GM23338 (cell line): ENCODE measurements at regions not wholly inside any gene's neighbourhood (a gene's known extent, or its start where the extent isn't known, plus 50 kb on each side); places are given as distances from the start of the nearest gene placed in this dataset.

Experiments
- ATAC-seq: fragments of 200-7000 bp; cut with Tn5 transposase; 3 replicates; pipeline ENCODE4 v1.9.1; 2020
- DNase-seq: peaks from one replicate; pipeline ENCODE4 v3.0.0-alpha.2; 2015; ENCODE audit warnings: low spot score
- H2AFZ ChIP-seq: fragments of 200-600 bp; sonication (generic); 2 replicates; pipeline ENCODE4 v1.8.0; 2016; ENCODE audit warnings: antibody characterized with exemption, mild to moderate bottlenecking, moderate library complexity
- H3F3A ChIP-seq: fragments of 200-600 bp; sonication (generic); replicated peaks from 2 replicates; pipeline ENCODE4 v1.8.0; 2017; ENCODE audit warnings: antibody characterized with exemption, mixed run types, low read depth
- H3K27ac ChIP-seq: fragments of 200-600 bp; sonication (generic); 2 replicates; pipeline ENCODE4 v1.6.1; 2016; ENCODE audit warnings: low read depth
- H3K27me3 ChIP-seq: fragments of 200-600 bp; sonication (generic); 2 replicates; pipeline ENCODE4 v1.8.0; 2016; ENCODE audit warnings: mild to moderate bottlenecking, mixed run types, moderate library complexity; ENCODE audit not compliant: insufficient read depth
- H3K36me3 ChIP-seq: fragments of 200-600 bp; sonication (generic); 2 replicates; pipeline ENCODE4 v1.8.0; 2016; ENCODE audit warnings: mild to moderate bottlenecking; ENCODE audit not compliant: insufficient read depth
- H3K4me1 ChIP-seq: fragments of 200-600 bp; sonication (generic); 2 replicates; pipeline ENCODE4 v1.8.0; 2016; ENCODE audit warnings: mild to moderate bottlenecking, moderate library complexity; ENCODE audit not compliant: insufficient read depth
- H3K4me2 ChIP-seq: fragments of 200-600 bp; sonication (generic); 2 replicates; pipeline ENCODE4 v1.7.1; 2017; ENCODE audit warnings: mixed run types
- H3K4me3 ChIP-seq: fragments of 200-600 bp; sonication (generic); 2 replicates; pipeline ENCODE4 v1.6.1; 2016; ENCODE audit warnings: mixed run types
- H3K79me2 ChIP-seq: fragments of 200-600 bp; sonication (generic); replicated peaks from 2 replicates; pipeline ENCODE4 v1.8.0; 2017; ENCODE audit warnings: mild to moderate bottlenecking; ENCODE audit not compliant: insufficient read depth
- H3K9me2 ChIP-seq: fragments of 200-600 bp; sonication (generic); 2 replicates; pipeline ENCODE4 v1.8.0; 2017; ENCODE audit not compliant: insufficient read depth
- H4K20me1 ChIP-seq: fragments of 200-600 bp; sonication (generic); replicated peaks from 2 replicates; pipeline ENCODE4 v1.8.0; 2017; ENCODE audit warnings: mild to moderate bottlenecking; ENCODE audit not compliant: insufficient read depth
- H3K27ac Mint-ChIP-seq: 2 replicates; pipeline ENCODE4 v1.8.0; 2020; ENCODE audit warnings: inconsistent platforms, mild to moderate bottlenecking, moderate library complexity, mixed read lengths
- H3K27me3 Mint-ChIP-seq: 3 replicates; pipeline ENCODE4 v1.8.0; 2022; ENCODE audit warnings: low read depth, mild to moderate bottlenecking, moderate library complexity, mixed read lengths, inconsistent platforms; ENCODE audit not compliant: insufficient read depth, poor library complexity
- H3K36me3 Mint-ChIP-seq: 3 replicates; pipeline ENCODE4 v1.8.0; 2021; ENCODE audit warnings: low read depth, mild to moderate bottlenecking, inconsistent platforms, moderate library complexity, mixed read lengths
- H3K4me1 Mint-ChIP-seq: 3 replicates; pipeline ENCODE4 v1.8.0; 2020; ENCODE audit warnings: mild to moderate bottlenecking, inconsistent platforms, mixed read lengths
- H3K4me3 Mint-ChIP-seq: 3 replicates; pipeline ENCODE4 v1.8.0; 2021; ENCODE audit warnings: moderate library complexity, mild to moderate bottlenecking, inconsistent platforms, mixed read lengths
- H3K9me3 Mint-ChIP-seq: 3 replicates; pipeline ENCODE4 v1.8.0; 2020; ENCODE audit warnings: moderate library complexity, mild to moderate bottlenecking, inconsistent platforms, mixed read lengths
- CREB1 ChIP-seq: fragments of 250-450 bp; sonication (Bioruptor Pico); IDR thresholded peaks from 2 replicates; pipeline ENCODE4 v1.5.0; 2020; ENCODE audit warnings: low read depth, mild to moderate bottlenecking, moderate library complexity
- CTCF ChIP-seq, 2 experiments: fragments of 200-600 bp in 1 of 2; sonication (generic) in 1 of 2; conservative IDR thresholded peaks; 2 replicates each; pipeline versions ENCODE4 v1.5.1 to v1.6.1; 2016 to 2017; ENCODE audit warnings: antibody characterized with exemption in 2 of 2, low read depth in 2 of 2, mild to moderate bottlenecking in 2 of 2, moderate library complexity in 1 of 2
- ETS1 ChIP-seq: IDR thresholded peaks from 2 replicates; pipeline ENCODE4 v1.6.1; 2016; ENCODE audit warnings: antibody characterized with exemption
- EZH2 ChIP-seq: fragments of 200-600 bp; sonication (generic); IDR thresholded peaks from one replicate; pipeline ENCODE4 v1.8.0; 2017; ENCODE audit warnings: antibody characterized with exemption, mild to moderate bottlenecking, low read depth; ENCODE audit not compliant: unreplicated experiment
- EZH2phosphoT487 ChIP-seq: fragments of 200-600 bp; sonication (generic); IDR thresholded peaks from one replicate; pipeline ENCODE4 v1.8.1; 2018; ENCODE audit warnings: antibody characterized with exemption; ENCODE audit not compliant: unreplicated experiment
- JUNB ChIP-seq: IDR thresholded peaks from one replicate; pipeline ENCODE4 v1.6.1; 2016; ENCODE audit warnings: antibody characterized with exemption; ENCODE audit not compliant: unreplicated experiment
- NANOG ChIP-seq: IDR thresholded peaks from 2 replicates; pipeline ENCODE4 v1.6.1; 2016; ENCODE audit warnings: antibody characterized with exemption, borderline replicate concordance
- POLR2AphosphoS5 ChIP-seq: IDR thresholded peaks from 2 replicates; pipeline ENCODE4 v1.6.1; 2016; ENCODE audit warnings: antibody characterized with exemption, low read depth
- REST ChIP-seq: IDR thresholded peaks from one replicate; pipeline ENCODE4 v1.6.1; 2018; ENCODE audit warnings: antibody characterized with exemption; ENCODE audit not compliant: unreplicated experiment
- STAT1 ChIP-seq: IDR thresholded peaks from one replicate; pipeline ENCODE4 v1.6.1; 2016; ENCODE audit warnings: antibody characterized with exemption; ENCODE audit not compliant: unreplicated experiment
- ZNF114 ChIP-seq: fragments of 250-450 bp; sonication (Bioruptor Pico); IDR thresholded peaks from 2 replicates; pipeline ENCODE4 v1.5.0; 2020; ENCODE audit warnings: mild to moderate bottlenecking, moderate library complexity
- ZNF331 ChIP-seq: fragments of 250-450 bp; sonication (Bioruptor Pico); IDR thresholded peaks from 2 replicates; pipeline ENCODE4 v1.5.0; 2020; ENCODE audit warnings: low read depth, mild to moderate bottlenecking, moderate library complexity
- ZNF462 ChIP-seq: fragments of 250-450 bp; sonication (Bioruptor Pico); IDR thresholded peaks from 2 replicates; pipeline ENCODE4 v1.5.0; 2020; ENCODE audit warnings: mild to moderate bottlenecking, moderate library complexity

- Histone ChIP-seq H3K36me3 (no peaks in the 10 kb centered on the region), H3K79me2 (no peaks in the 10 kb centered on the region), H3F3A (no peaks in the 10 kb centered on the region), H3K27me3 (no peaks in the 10 kb centered on the region), H3K27ac (no peak overlapping the region), H3K9me2 (no peaks in the 10 kb centered on the region), H3K4me2 (no peak overlapping the region), H3K4me3 (no peak overlapping the region), H2AFZ (no peak overlapping the region), H3K4me1 (peaks cover 14% of the 10 kb centered on the region), H4K20me1 (no peaks in the 10 kb centered on the region)
- Mint-ChIP-seq H3K4me3 (no peak overlapping the region), H3K9me3 (no peaks in the 10 kb centered on the region), H3K27me3 (peaks cover 8% of the 10 kb centered on the region), H3K4me1 (peaks cover 18% of the 10 kb centered on the region), H3K27ac (no peak overlapping the region), H3K36me3 (no peaks in the 10 kb centered on the region)
- ATAC-seq (no peak), DNase-seq (no peak)
- no peak for TF ChIP-seq ETS1
- TF ChIP-seq CREB1 (CRISPR knock-in tag), result no peak
- no peak for TF ChIP-seq CTCF (conservative IDR thresholded peaks at IDR 0.05; ENCODE audit: low read depth in 2 of 2)
- no peak for TF ChIP-seq STAT1
- TF ChIP-seq JUNB, result no peak
- no peak for TF ChIP-seq REST
- TF ChIP-seq ZNF331, result no peak
- no peak for TF ChIP-seq ZNF114 (CRISPR knock-in tag)
- TF ChIP-seq EZH2phosphoT487, result no peak
- TF ChIP-seq EZH2, result no peak
- TF ChIP-seq ZNF462 (CRISPR knock-in tag), result no peak
- no peak for TF ChIP-seq POLR2AphosphoS5
- no peak for TF ChIP-seq NANOG
Observed at GRCh38 chr9:135320943-135321342, 158.6 kb upstream of the PPP1R26 start.
